IMR-90 (cell line): ENCODE measurements at regions not wholly inside any gene's neighbourhood (a gene's known extent, or its start where the extent isn't known, plus 50 kb on each side); places are given as distances from the start of the nearest gene placed in this dataset.

ENCODE experiments used
- ATAC-seq: fragments of 200-7000 bp; cut with Tn5 transposase; 2 replicates; pipeline ENCODE4 v1.9.1; 2020; ENCODE audit warnings: low read depth, mild to moderate bottlenecking, moderate library complexity
- BruUV-seq: library from RNA; stranded (reverse); fragments of 400-500 nt; replicated peaks from 2 replicates; lab custom pipeline; 2021; lab: Mats Ljungman, UMichigan
- CTCF ChIA-PET: fragments of 300-600 bp; formaldehyde crosslinking; extraction: SDS; loops from one replicate; lab custom pipeline; 2021; ENCODE audit warnings: antibody characterized with exemption; lab: Yijun Ruan, JAX
- POLR2A ChIA-PET: fragments of 300-600 bp; sonication (Branson Sonifier 250); formaldehyde crosslinking; loops from one replicate; lab custom pipeline; 2022; ENCODE audit warnings: antibody characterized with exemption; ENCODE audit not compliant: unreplicated experiment; lab: Charles Lee
- DNase-seq: peaks from one replicate; pipeline ENCODE4 v3.0.0; 2013
- H2AFZ ChIP-seq: replicated peaks from 2 replicates; pipeline ENCODE3; 2013; ENCODE audit warnings: low read length, mild to moderate bottlenecking; ENCODE audit not compliant: poor library complexity
- H2AK5ac ChIP-seq: 2 replicates; pipeline ENCODE4 v1.6.1; 2013; ENCODE audit warnings: low read depth, low read length, inconsistent platforms
- H2AK9ac ChIP-seq: replicated peaks from 2 replicates; pipeline ENCODE3; 2013; ENCODE audit warnings: mild to moderate bottlenecking, low read depth, low read length, moderate library complexity; ENCODE audit not compliant: poor library complexity
- H2BK120ac ChIP-seq: 2 replicates; pipeline ENCODE4 v1.6.1; 2013; ENCODE audit warnings: low read depth, low read length, inconsistent platforms
- H2BK15ac ChIP-seq: 3 replicates; pipeline ENCODE4 v1.6.1; 2013; ENCODE audit warnings: low read depth, low read length, inconsistent platforms
- H2BK20ac ChIP-seq: 2 replicates; pipeline ENCODE4 v1.6.1; 2013; ENCODE audit warnings: low read depth, mild to moderate bottlenecking, inconsistent platforms, low read length, moderate library complexity
- H2BK5ac ChIP-seq: 2 replicates; pipeline ENCODE4 v1.6.1; 2013; ENCODE audit warnings: mild to moderate bottlenecking, low read depth, low read length, inconsistent platforms; ENCODE audit not compliant: poor library complexity, severe bottlenecking
- H3K14ac ChIP-seq: replicated peaks from 2 replicates; pipeline ENCODE4 v1.6.1; 2013; ENCODE audit warnings: low read depth, low read length, inconsistent platforms
- H3K18ac ChIP-seq: 2 replicates; pipeline ENCODE4 v1.6.1; 2013; ENCODE audit warnings: low read depth, low read length, control low read depth
- H3K23ac ChIP-seq: 2 replicates; pipeline ENCODE4 v1.6.1; 2013; ENCODE audit warnings: low read depth, low read length, inconsistent platforms
- H3K27ac ChIP-seq: 2 replicates; pipeline ENCODE4 v1.5.1; 2013; ENCODE audit warnings: mild to moderate bottlenecking, control low read depth, low read length; ENCODE audit not compliant: insufficient read depth
- H3K27me3 ChIP-seq: 2 replicates; pipeline ENCODE4 v1.6.1; 2013; ENCODE audit warnings: low read length; ENCODE audit not compliant: control insufficient read depth, insufficient read depth
- H3K36me3 ChIP-seq: 2 replicates; pipeline ENCODE4 v1.6.1; 2013; ENCODE audit warnings: low read length, mixed read lengths; ENCODE audit not compliant: control insufficient read depth, insufficient read depth
- H3K4ac ChIP-seq: 2 replicates; pipeline ENCODE4 v1.6.1; 2013; ENCODE audit warnings: low read depth, low read length, inconsistent platforms
- H3K4me1 ChIP-seq: 2 replicates; pipeline ENCODE4 v1.6.1; 2013; ENCODE audit warnings: low read length, mixed read lengths; ENCODE audit not compliant: control insufficient read depth, insufficient read depth
- H3K4me2 ChIP-seq: 2 replicates; pipeline ENCODE4 v1.6.1; 2013; ENCODE audit warnings: low read depth, mild to moderate bottlenecking, control low read depth, low read length, moderate library complexity
- H3K4me3 ChIP-seq: 2 replicates; pipeline ENCODE4 v1.5.1; 2013; ENCODE audit warnings: low read depth, mild to moderate bottlenecking, control low read depth, low read length, moderate library complexity; ENCODE audit not compliant: insufficient read depth
- H3K56ac ChIP-seq: 2 replicates; pipeline ENCODE4 v1.6.1; 2013; ENCODE audit warnings: low read length, inconsistent platforms; ENCODE audit not compliant: insufficient read depth; ENCODE audit errors: extremely low read depth
- H3K79me1 ChIP-seq, 2 experiments: 2 replicates each; pipeline ENCODE4 v1.6.1; 2013; ENCODE audit warnings: low read length in 2 of 2, inconsistent platforms in 1 of 2, low read depth in 1 of 2
- H3K9ac ChIP-seq: 2 replicates; pipeline ENCODE4 v1.6.1; 2013; ENCODE audit warnings: low read depth, low read length, control low read depth
- H3K9me1 ChIP-seq: 2 replicates; pipeline ENCODE4 v1.6.1; 2013; ENCODE audit warnings: low read length, inconsistent platforms; ENCODE audit not compliant: insufficient read depth
- H3K9me3 ChIP-seq: 2 replicates; pipeline ENCODE4 v1.6.1; 2013; ENCODE audit warnings: low read length; ENCODE audit not compliant: control insufficient read depth, insufficient read depth
- H4K20me1 ChIP-seq: 2 replicates; pipeline ENCODE4 v1.6.1; 2013; ENCODE audit warnings: low read length, inconsistent platforms; ENCODE audit not compliant: insufficient read depth
- H4K5ac ChIP-seq: 2 replicates; pipeline ENCODE4 v1.6.1; 2013; ENCODE audit warnings: mild to moderate bottlenecking, low read depth, low read length, control low read depth
- H4K8ac ChIP-seq, 2 experiments: 2 replicates each; pipeline ENCODE4 v1.6.1; 2013; ENCODE audit warnings: low read depth in 2 of 2, low read length in 2 of 2, control low read depth in 1 of 2, inconsistent platforms in 1 of 2
- H4K91ac ChIP-seq: 2 replicates; pipeline ENCODE4 v1.6.1; 2013; ENCODE audit warnings: low read depth, low read length, inconsistent platforms; ENCODE audit not compliant: insufficient read depth
- CEBPB ChIP-seq: IDR thresholded peaks from 2 replicates; pipeline ENCODE4 v1.6.1; 2012; ENCODE audit warnings: low read depth, low read length, improper control_type of control experiment
- CTCF ChIP-seq: conservative IDR thresholded peaks from 2 replicates; pipeline ENCODE4 v1.5.1; 2012; ENCODE audit warnings: mild to moderate bottlenecking, low read depth, low read length, improper control_type of control experiment
- FOS ChIP-seq: fragments of 150-350 bp; IDR thresholded peaks from 2 replicates; pipeline ENCODE4 v1.6.1; 2016; ENCODE audit warnings: low read depth, low read length
- MAFK ChIP-seq: IDR thresholded peaks from 2 replicates; pipeline ENCODE4 v1.6.1; 2012; ENCODE audit warnings: low read depth, low read length, improper control_type of control experiment
- NFE2L2 ChIP-seq: fragments of 150-350 bp; IDR thresholded peaks from 2 replicates; pipeline ENCODE4 v1.6.1; 2016; ENCODE audit warnings: low read depth, mild to moderate bottlenecking, low read length
- POLR2A ChIP-seq: IDR thresholded peaks from 2 replicates; pipeline ENCODE4 v1.6.1; 2012; ENCODE audit warnings: mild to moderate bottlenecking, low read depth, low read length
- RAD21 ChIP-seq: IDR thresholded peaks from 2 replicates; pipeline ENCODE4 v1.6.1; 2012; ENCODE audit warnings: low read length, improper control_type of control experiment
- SMC3 ChIP-seq: fragments of 150-350 bp; IDR thresholded peaks from 2 replicates; pipeline ENCODE4 v1.6.1; 2016; ENCODE audit warnings: low read depth, mild to moderate bottlenecking, antibody characterized with exemption, low read length, moderate library complexity
- USF2 ChIP-seq: fragments of 150-350 bp; IDR thresholded peaks from 2 replicates; pipeline ENCODE4 v1.6.1; 2017; ENCODE audit warnings: mild to moderate bottlenecking, antibody characterized with exemption, low read length, low read depth
- WGBS, 2 experiments: methylation state at CpG; one replicate each; pipeline versions ENCODE4 v1.1.5 to v1.1.7; 2013; ENCODE audit warnings: missing lambda C conversion rate in 2 of 2; ENCODE audit not compliant: insufficient read length in 1 of 2; ENCODE audit errors: extremely low coverage in 2 of 2; 5-methylcytosine and 5-hydroxymethylcytosine counted together
- dilution Hi-C: fragments of 300-500 bp; cut with HindIII; formaldehyde crosslinking; loops from one replicate; pipeline ENCODE4 v1.14.3; 2018; ENCODE audit warnings: low sequenced_read_pairs; ENCODE audit not compliant: unreplicated experiment
- in situ Hi-C: fragments of 300-500 bp; cut with MboI; formaldehyde crosslinking; loops from 3 replicates; pipeline ENCODE4 v1.14.3; 2019; ENCODE audit warnings: low sequenced_read_pairs, inconsistent platforms, mixed read lengths
- intact Hi-C: fragments of 100-400 bp; cut with micrococcal nuclease; formaldehyde crosslinking; loops from 2 replicates; pipeline ENCODE4 v1.10.0; 2022

GRCh38 chr3:76724706-76725105, 315.2 kb upstream of the ROBO2 start:
- no peak overlapping the region for H2AFZ ChIP-seq
- ATAC-seq (no peak), DNase-seq (no peak)
- no peak overlapping the region for H4K91ac ChIP-seq
- CTCF ChIA-PET: no interaction called here
- H2BK15ac ChIP-seq: no peak overlapping the region
- H3K23ac ChIP-seq: no peak overlapping the region
- H3K9ac ChIP-seq: no peak overlapping the region
- H3K9me1 ChIP-seq: no peaks in the 10 kb centered on the region
- H4K8ac ChIP-seq: no peak overlapping the region
- H2BK20ac ChIP-seq: no peak overlapping the region
- POLR2A ChIA-PET: no interaction called here
- H4K20me1 ChIP-seq: no peaks in the 10 kb centered on the region
- intact Hi-C loops (no loop called here), in situ Hi-C loops (no loop called here), dilution Hi-C loops (no loop called here)
- H3K4me1 ChIP-seq: no peaks in the 10 kb centered on the region
- H2BK5ac ChIP-seq: no peak overlapping the region
- no TSS peak for BruUV-seq
- no peak overlapping the region for H3K4me3 ChIP-seq
- no peak overlapping the region for H2AK5ac ChIP-seq
- H3K4ac ChIP-seq: no peak overlapping the region
- H2AK9ac ChIP-seq: no peak overlapping the region
- no peaks in the 10 kb centered on the region for H3K27me3 ChIP-seq
- no peak overlapping the region for H3K56ac ChIP-seq
- no peak overlapping the region for H3K14ac ChIP-seq
- no peak overlapping the region for H3K18ac ChIP-seq
- H4K5ac ChIP-seq: no peak overlapping the region
- no peak overlapping the region for H3K27ac ChIP-seq
- H3K4me2 ChIP-seq: no peak overlapping the region
- H3K36me3 ChIP-seq: no peaks in the 10 kb centered on the region
- H3K9me3 ChIP-seq: no peaks in the 10 kb centered on the region
- H3K79me1 ChIP-seq: no peaks in the 10 kb centered on the region
- WGBS, 2 experiments: 83% methylated on average over 2 of the region's 4 CpGs; no CpG with 5 or more reads in 1 of the 2 experiments
- no peak overlapping the region for H2BK120ac ChIP-seq
- TF ChIP-seq SMC3 (no peak), USF2 (no peak), FOS (no peak), CTCF (no peak), RAD21 (no peak), MAFK (no peak), NFE2L2 (no peak), CEBPB (no peak), POLR2A (no peak)
